Kidney (tissue), 13 donors: ENCODE measurements at regions not wholly inside any gene's neighbourhood (a gene's known extent, or its start where the extent isn't known, plus 50 kb on each side); places are given as distances from the start of the nearest gene placed in this dataset.

Experiments used
- DNase-seq, 5 donors: peaks; one replicate each; pipeline ENCODE4 v3.0.0-alpha.2; 2013 to 2020
- FAIRE-seq: peaks from 2 replicates; lab custom pipeline; 2012; peaks lifted over from hg19 to GRCh38; lab: Jason Lieb, UNC
- H3K27ac ChIP-seq, 2 donors: one replicate each; pipeline ENCODE4 v1.7.0; 2013; ENCODE audit warnings: low read depth in 2 of 2, low read length in 2 of 2, inconsistent platforms in 1 of 2
- H3K27me3 ChIP-seq: one replicate; pipeline ENCODE4 v1.7.1; 2013; ENCODE audit warnings: low read length, inconsistent platforms; ENCODE audit not compliant: control insufficient read depth, insufficient read depth
- H3K36me3 ChIP-seq, 3 donors: one replicate each; pipeline versions ENCODE4 v1.7.0 to v1.7.1; 2013; ENCODE audit warnings: low read length in 3 of 3, control low read depth in 1 of 3, inconsistent platforms in 1 of 3; ENCODE audit not compliant: insufficient read depth in 3 of 3, control insufficient read depth in 2 of 3
- H3K4me1 ChIP-seq, 3 donors: one replicate each; pipeline versions ENCODE4 v1.7.0 to v1.7.1; 2013; ENCODE audit warnings: low read length in 3 of 3, inconsistent platforms in 1 of 3, low read depth in 1 of 3; ENCODE audit not compliant: control insufficient read depth in 2 of 3, insufficient read depth in 2 of 3
- H3K4me3 ChIP-seq, 3 donors: one replicate each; pipeline versions ENCODE4 v1.7.0 to v1.8.1; 2013; ENCODE audit warnings: low read length in 3 of 3, control low read depth in 1 of 3, inconsistent platforms in 1 of 3
- H3K9ac ChIP-seq, 3 donors: one replicate each; pipeline versions ENCODE4 v1.7.0 to v1.7.1; 2013; ENCODE audit warnings: low read length in 3 of 3, control low read depth in 1 of 3, inconsistent platforms in 1 of 3
- H3K9me3 ChIP-seq, 3 donors: one replicate each; pipeline versions ENCODE4 v1.7.0 to v1.7.1; 2013; ENCODE audit warnings: low read length in 3 of 3, control low read depth in 1 of 3, inconsistent platforms in 1 of 3; ENCODE audit not compliant: control insufficient read depth in 2 of 3, insufficient read depth in 1 of 3
- intact Hi-C: fragments of 100-400 bp; cut with DNase I; formaldehyde crosslinking; loops from one replicate; pipeline ENCODE4 v1.11.1; 2022
- TF ChIP-seq, protein P1 (sequence below): IDR thresholded peaks from 3 replicates; pipeline ENCODE4 v1.5.1; 2012; ENCODE audit warnings: mild to moderate bottlenecking, moderate library complexity, borderline replicate concordance; ENCODE audit not compliant: insufficient read depth; ENCODE audit errors: extremely low read depth
- donor health status: control.
- donor health status: control.
- donor health status: control.
- donor health status: control.
- donor health status: control.
- donor health status: DM: yes; HTN: yes; CAD: no.
- donor health status: Normal renal cell carcinoma (clear cell type).

DNA sequence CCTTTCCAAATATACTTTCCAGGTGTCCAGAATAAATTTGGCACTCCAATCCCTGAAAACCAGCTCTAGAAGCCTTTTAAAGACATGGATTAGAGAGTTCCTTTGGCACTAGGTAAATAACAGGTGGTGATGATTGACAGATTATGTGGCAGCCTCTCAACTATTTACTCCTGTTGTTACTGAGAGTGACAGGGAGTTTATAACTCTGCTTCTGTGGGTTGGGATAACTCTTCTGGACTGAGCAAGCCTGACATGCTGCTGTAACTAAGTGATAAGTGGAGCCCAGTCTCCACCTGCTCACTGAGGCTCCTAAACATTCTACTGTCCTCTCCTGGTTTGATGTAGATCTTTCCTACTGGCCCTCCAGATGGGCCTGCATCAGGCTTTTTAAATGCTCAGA, 693.2 kb upstream of the FTMT start:
- Histone ChIP-seq H3K36me3 (no peaks in the 10 kb centered on the region), H3K9me3 (no peaks in the 10 kb centered on the region), H3K27me3 (no peaks in the 10 kb centered on the region), H3K4me1 (no peaks in the 10 kb centered on the region), H3K4me3 (no peak overlapping the region), H3K9ac (no peak overlapping the region), H3K27ac (no peak overlapping the region)
- DNase-seq (no peak), FAIRE-seq (no peak)
- intact Hi-C loops: no loop called here
- TF ChIP-seq, protein P1, sequence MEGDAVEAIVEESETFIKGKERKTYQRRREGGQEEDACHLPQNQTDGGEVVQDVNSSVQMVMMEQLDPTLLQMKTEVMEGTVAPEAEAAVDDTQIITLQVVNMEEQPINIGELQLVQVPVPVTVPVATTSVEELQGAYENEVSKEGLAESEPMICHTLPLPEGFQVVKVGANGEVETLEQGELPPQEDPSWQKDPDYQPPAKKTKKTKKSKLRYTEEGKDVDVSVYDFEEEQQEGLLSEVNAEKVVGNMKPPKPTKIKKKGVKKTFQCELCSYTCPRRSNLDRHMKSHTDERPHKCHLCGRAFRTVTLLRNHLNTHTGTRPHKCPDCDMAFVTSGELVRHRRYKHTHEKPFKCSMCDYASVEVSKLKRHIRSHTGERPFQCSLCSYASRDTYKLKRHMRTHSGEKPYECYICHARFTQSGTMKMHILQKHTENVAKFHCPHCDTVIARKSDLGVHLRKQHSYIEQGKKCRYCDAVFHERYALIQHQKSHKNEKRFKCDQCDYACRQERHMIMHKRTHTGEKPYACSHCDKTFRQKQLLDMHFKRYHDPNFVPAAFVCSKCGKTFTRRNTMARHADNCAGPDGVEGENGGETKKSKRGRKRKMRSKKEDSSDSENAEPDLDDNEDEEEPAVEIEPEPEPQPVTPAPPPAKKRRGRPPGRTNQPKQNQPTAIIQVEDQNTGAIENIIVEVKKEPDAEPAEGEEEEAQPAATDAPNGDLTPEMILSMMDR: no peak

DNA sequence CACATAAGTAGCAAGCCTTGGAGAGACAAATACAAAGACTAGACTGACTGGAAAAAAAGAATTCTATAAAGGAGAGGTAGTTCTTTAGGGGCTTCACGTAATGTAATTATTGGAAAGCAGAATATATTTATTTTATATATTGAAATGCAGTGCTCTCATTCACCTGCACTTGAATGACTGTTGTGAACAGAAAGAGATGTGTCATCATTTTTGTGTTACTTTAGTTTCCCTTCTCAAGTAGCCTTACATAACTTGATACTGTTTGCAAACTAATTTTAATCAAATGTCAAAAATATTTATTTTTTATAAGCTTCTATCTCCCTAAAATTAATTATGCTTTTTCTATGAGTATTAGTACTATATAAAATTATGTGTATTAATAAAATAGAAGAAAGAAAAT, 691.1 kb upstream of the FTMT start:
- Histone ChIP-seq H3K27me3 (no peaks in the 10 kb centered on the region), H3K36me3 (no peaks in the 10 kb centered on the region), H3K4me3 (no peak overlapping the region), H3K27ac (no peak overlapping the region), H3K9ac (no peak overlapping the region), H3K9me3 (no peaks in the 10 kb centered on the region), H3K4me1 (no peaks in the 10 kb centered on the region)
- DNase-seq (no peak), FAIRE-seq (no peak)
- intact Hi-C loops: no loop called here
- TF ChIP-seq, protein P1: no peak

DNA sequence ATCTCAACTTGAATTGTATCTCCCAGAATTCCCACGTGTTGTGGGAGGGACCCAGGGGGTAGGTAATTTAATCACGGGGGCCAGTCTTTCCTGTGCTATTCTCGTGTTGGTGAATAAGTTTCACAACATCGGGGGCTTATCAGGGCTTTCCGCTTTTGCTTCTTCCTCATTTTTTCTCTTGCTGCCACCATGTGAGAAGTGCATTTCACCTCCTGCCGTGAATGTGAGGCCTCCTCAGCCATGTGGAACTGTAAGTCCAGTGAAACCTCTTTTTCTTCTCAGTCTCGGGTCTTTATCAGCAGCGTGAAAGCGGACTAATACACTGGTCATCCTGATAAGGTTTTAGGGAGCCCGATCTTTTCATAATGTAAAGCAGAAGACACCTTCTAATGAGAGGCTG, 687.0 kb upstream of the FTMT start:
- Histone ChIP-seq H3K9me3 (no peaks in the 10 kb centered on the region), H3K9ac (no peak overlapping the region), H3K27me3 (no peaks in the 10 kb centered on the region), H3K4me3 (no peak overlapping the region), H3K36me3 (no peaks in the 10 kb centered on the region), H3K4me1 (no peaks in the 10 kb centered on the region), H3K27ac (no peak overlapping the region)
- TF ChIP-seq, protein P1: no peak
- intact Hi-C loops: no loop called here
- FAIRE-seq (no peak), DNase-seq (no peak)

DNA sequence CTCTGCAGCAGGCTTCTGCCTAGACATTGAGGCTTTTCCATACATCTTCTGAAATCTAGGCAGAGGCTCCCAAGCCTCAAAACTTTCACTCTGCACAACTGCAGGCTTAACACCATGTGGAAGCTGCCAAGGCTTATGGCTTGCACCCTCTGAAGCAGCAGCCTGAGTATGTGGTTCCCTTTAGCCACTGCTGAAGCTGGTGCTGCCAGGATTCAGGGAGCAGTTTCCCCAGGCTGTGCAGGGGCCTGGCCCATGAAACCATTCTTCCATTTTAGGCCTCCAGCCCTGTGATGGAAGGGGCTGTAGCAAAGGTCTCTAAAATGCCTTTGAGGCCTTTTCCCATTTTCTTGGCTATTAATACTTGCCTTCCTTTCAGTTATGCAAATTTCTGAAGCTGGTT, 680.3 kb upstream of the FTMT start:
- Histone ChIP-seq H3K27ac (no peak overlapping the region), H3K27me3 (no peaks in the 10 kb centered on the region), H3K4me1 (no peaks in the 10 kb centered on the region), H3K9ac (no peak overlapping the region), H3K36me3 (no peaks in the 10 kb centered on the region), H3K9me3 (no peaks in the 10 kb centered on the region), H3K4me3 (no peak overlapping the region)
- DNase-seq: no peak
- TF ChIP-seq, protein P1: no peak
- intact Hi-C loops: no loop called here
- no peak for FAIRE-seq
